GM18870 (cell line): ENCODE measurements at regions not wholly inside any gene's neighbourhood (a gene's known extent, or its start where the extent isn't known, plus 50 kb on each side); places are given as distances from the start of the nearest gene placed in this dataset.
"Not testable (repeated sequence)": the region's sequence is repeated elsewhere in the genome, so short reads cannot be mapped to it uniquely, and the experiment has no call there.

Experiments used
- ATAC-seq: cut with Tn5 transposase; IDR thresholded peaks from one replicate; pipeline ENCODE4 v1.9.1; 2021; ENCODE audit warnings: moderate library complexity; ENCODE audit not compliant: unreplicated experiment

- ATAC-seq, result no peak
These were observed 707.0 kb upstream of the GOLIM4 start for GRCh38 chr3:168802766-168803165.

- no peak for ATAC-seq
These were observed 706.1 kb upstream of the GOLIM4 start for GRCh38 chr3:168801794-168802193.

- no peak for ATAC-seq
These were observed 700.6 kb upstream of the GOLIM4 start for GRCh38 chr3:168796339-168796738.

GRCh38 chr3:168794427-168794826 lies 698.7 kb upstream of the GOLIM4 start:
- no peak for ATAC-seq

- ATAC-seq, result no peak
These were observed 686.5 kb upstream of the GOLIM4 start for GRCh38 chr3:168782193-168782592.

- ATAC-seq, result not testable (repeated sequence)
These were observed 684.4 kb upstream of the GOLIM4 start for GRCh38 chr3:168779970-168780645.

GRCh38 chr3:168753724-168754123 lies 658.0 kb upstream of the GOLIM4 start:
- ATAC-seq, result no peak

- no peak for ATAC-seq
These were observed 656.6 kb upstream of the GOLIM4 start for GRCh38 chr3:168752339-168752738.

GRCh38 chr3:168747697-168748096 lies 652.0 kb upstream of the GOLIM4 start:
- ATAC-seq, result no peak

GRCh38 chr3:168738527-168739325 lies 643.0 kb upstream of the GOLIM4 start:
- ATAC-seq, result no peak

GRCh38 chr3:168736202-168736601 lies 640.5 kb upstream of the GOLIM4 start:
- ATAC-seq, result no peak

GRCh38 chr3:168730073-168730472 lies 634.3 kb upstream of the GOLIM4 start:
- ATAC-seq, result no peak

GRCh38 chr3:168722091-168722490 lies 626.4 kb upstream of the GOLIM4 start:
- ATAC-seq, result no peak

GRCh38 chr3:168714609-168715240 lies 619.0 kb upstream of the GOLIM4 start:
- peak; percentile 100 for ATAC-seq

- ATAC-seq, result no peak
These were observed 613.3 kb upstream of the GOLIM4 start for GRCh38 chr3:168709073-168709472.

- ATAC-seq, result peak; percentile 75
These were observed 612.2 kb upstream of the GOLIM4 start for GRCh38 chr3:168707900-168708299.

- ATAC-seq, result no peak
These were observed 609.7 kb upstream of the GOLIM4 start for GRCh38 chr3:168705412-168705811.

GRCh38 chr3:168696051-168696450 lies 600.3 kb upstream of the GOLIM4 start:
- ATAC-seq, result no peak

GRCh38 chr3:168693870-168694269 lies 598.1 kb upstream of the GOLIM4 start:
- ATAC-seq, result no peak

- no peak for ATAC-seq
These were observed 592.5 kb upstream of the GOLIM4 start for GRCh38 chr3:168688267-168688666.

GRCh38 chr3:168684519-168684918 lies 588.8 kb upstream of the GOLIM4 start:
- no peak for ATAC-seq

GRCh38 chr3:168678730-168679129 lies 583.0 kb upstream of the GOLIM4 start:
- ATAC-seq, result no peak
